NCI-H2107 (cell line): ENCODE measurements at regions not wholly inside any gene's neighbourhood (a gene's known extent, or its start where the extent isn't known, plus 50 kb on each side); places are given as distances from the start of the nearest gene placed in this dataset.

Experiments used
- DNase-seq: peaks from one replicate; lab custom pipeline; 2025; lab: John Stamatoyannopoulos, UW

- no peak for DNase-seq
Observed at GRCh38 chr16:54627616-54628015, 303.0 kb upstream of the IRX5 start.

- no peak for DNase-seq
Observed at GRCh38 chr16:54623636-54624035, 307.0 kb upstream of the IRX5 start.

- DNase-seq, result no peak
Observed at GRCh38 chr16:54620197-54620596, 310.5 kb upstream of the IRX5 start.

GRCh38 chr16:54616610-54617009, 314.1 kb upstream of the IRX5 start:
- no peak for DNase-seq

- DNase-seq, result no peak
Observed at GRCh38 chr16:54605536-54606066, 319.0 kb upstream of the IRX3 start.

- no peak for DNase-seq
Observed at GRCh38 chr16:54602666-54603065, 316.1 kb upstream of the IRX3 start.

GRCh38 chr16:54597222-54597621, 310.6 kb upstream of the IRX3 start:
- no peak for DNase-seq

GRCh38 chr16:54595621-54596020, 309.0 kb upstream of the IRX3 start:
- no peak for DNase-seq

- DNase-seq, result no peak
Observed at GRCh38 chr16:54594601-54595391, 308.2 kb upstream of the IRX3 start.

- DNase-seq, result no peak
Observed at GRCh38 chr16:54591816-54592246, 305.2 kb upstream of the IRX3 start.

- DNase-seq, result no peak
Observed at GRCh38 chr16:54590836-54591235, 304.2 kb upstream of the IRX3 start.

GRCh38 chr16:54589326-54589725, 302.7 kb upstream of the IRX3 start:
- no peak for DNase-seq

GRCh38 chr16:54588026-54588425, 301.4 kb upstream of the IRX3 start:
- no peak for DNase-seq

- DNase-seq, result no peak
Observed at GRCh38 chr16:54587176-54587515, 300.6 kb upstream of the IRX3 start.

- DNase-seq, result no peak
Observed at GRCh38 chr16:54586474-54587175, 300.0 kb upstream of the IRX3 start.

- DNase-seq, result no peak
Observed at GRCh38 chr16:54585998-54586340, 299.4 kb upstream of the IRX3 start.

- no peak for DNase-seq
Observed at GRCh38 chr16:54585094-54585997, 298.8 kb upstream of the IRX3 start.

GRCh38 chr16:54584121-54584520, 297.5 kb upstream of the IRX3 start:
- DNase-seq, result no peak

- DNase-seq, result no peak
Observed at GRCh38 chr16:54582631-54583250, 296.2 kb upstream of the IRX3 start.

GRCh38 chr16:54579106-54579728, 292.6 kb upstream of the IRX3 start:
- no peak for DNase-seq

- no peak for DNase-seq
Observed at GRCh38 chr16:54577651-54578128, 291.1 kb upstream of the IRX3 start.
